ENCODE measurements at regions not wholly inside any gene's neighbourhood (a gene's known extent, or its start where the extent isn't known, plus 50 kb on each side); places are given as distances from the start of the nearest gene placed in this dataset.

GRCh38 chr18:10032331-10033015 lies 118.7 kb downstream of the VAPA start:
- no peak for TF ChIP-seq ZFX (IDR thresholded peaks at IDR 0.05)
- TF ChIP-seq, protein P1, sequence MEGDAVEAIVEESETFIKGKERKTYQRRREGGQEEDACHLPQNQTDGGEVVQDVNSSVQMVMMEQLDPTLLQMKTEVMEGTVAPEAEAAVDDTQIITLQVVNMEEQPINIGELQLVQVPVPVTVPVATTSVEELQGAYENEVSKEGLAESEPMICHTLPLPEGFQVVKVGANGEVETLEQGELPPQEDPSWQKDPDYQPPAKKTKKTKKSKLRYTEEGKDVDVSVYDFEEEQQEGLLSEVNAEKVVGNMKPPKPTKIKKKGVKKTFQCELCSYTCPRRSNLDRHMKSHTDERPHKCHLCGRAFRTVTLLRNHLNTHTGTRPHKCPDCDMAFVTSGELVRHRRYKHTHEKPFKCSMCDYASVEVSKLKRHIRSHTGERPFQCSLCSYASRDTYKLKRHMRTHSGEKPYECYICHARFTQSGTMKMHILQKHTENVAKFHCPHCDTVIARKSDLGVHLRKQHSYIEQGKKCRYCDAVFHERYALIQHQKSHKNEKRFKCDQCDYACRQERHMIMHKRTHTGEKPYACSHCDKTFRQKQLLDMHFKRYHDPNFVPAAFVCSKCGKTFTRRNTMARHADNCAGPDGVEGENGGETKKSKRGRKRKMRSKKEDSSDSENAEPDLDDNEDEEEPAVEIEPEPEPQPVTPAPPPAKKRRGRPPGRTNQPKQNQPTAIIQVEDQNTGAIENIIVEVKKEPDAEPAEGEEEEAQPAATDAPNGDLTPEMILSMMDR (conservative IDR thresholded peaks at IDR 0.05) = no peak
